ENCODE measurements at regions not wholly inside any gene's neighbourhood (a gene's known extent, or its start where the extent isn't known, plus 50 kb on each side); places are given as distances from the start of the nearest gene placed in this dataset.

- peaks cover 2% of the 10 kb centered on the region for H3K27me3 Mint-ChIP-seq
- no peak overlapping the region for H3K27ac Mint-ChIP-seq
- peaks cover 0 to 3% (median 0%) of the 10 kb centered on the region in 3 donors for H3K9me3 Mint-ChIP-seq
- peaks cover 0 to 3% (median 2%) of the 10 kb centered on the region in 3 donors for H3K4me1 Mint-ChIP-seq
- H3K36me3 Mint-ChIP-seq: peaks cover 3% of the 10 kb centered on the region
- no peak overlapping the region for H3K4me3 Mint-ChIP-seq
Measured at GRCh38 chr4:123480706-123481418, 84.3 kb downstream of the SPRY1 start.

DNA sequence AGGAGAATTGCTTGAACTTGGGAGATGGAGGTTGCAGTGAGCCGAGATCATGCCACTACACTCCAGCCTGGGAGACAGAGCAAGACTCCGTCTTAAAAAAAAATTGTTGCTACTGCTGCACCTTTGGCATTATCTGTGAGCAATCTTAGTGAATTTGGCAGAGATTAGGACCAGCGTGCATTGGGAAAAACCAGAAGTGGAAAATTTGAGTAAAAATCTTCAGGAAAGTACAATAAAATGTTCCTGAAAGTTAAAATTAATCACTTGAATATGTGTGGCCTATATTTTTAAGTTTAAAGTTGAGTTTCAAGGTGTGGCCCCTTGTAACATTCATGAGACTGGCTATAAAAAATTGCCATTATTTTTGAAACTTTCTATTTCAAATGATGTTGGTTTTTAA lies 85.1 kb downstream of the SPRY1 start:
- Mint-ChIP-seq H3K4me3 (no peak overlapping the region), H3K9me3 (no peaks in the 10 kb centered on the region), H3K4me1 (peaks cover 0 to 3% (median 2%) of the 10 kb centered on the region in 3 donors), H3K27me3 (peaks cover 2% of the 10 kb centered on the region), H3K27ac (no peak overlapping the region), H3K36me3 (peaks cover 2% of the 10 kb centered on the region)

GRCh38 chr4:123484291-123484926 lies 87.8 kb downstream of the SPRY1 start:
- no peaks in the 10 kb centered on the region for H3K27me3 Mint-ChIP-seq
- no peak overlapping the region for H3K4me3 Mint-ChIP-seq
- peaks cover 0 to 2% (median 0%) of the 10 kb centered on the region in 3 donors for H3K4me1 Mint-ChIP-seq
- H3K9me3 Mint-ChIP-seq: no peaks in the 10 kb centered on the region
- no peak overlapping the region for H3K27ac Mint-ChIP-seq
- H3K36me3 Mint-ChIP-seq: no peaks in the 10 kb centered on the region

- no peaks in the 10 kb centered on the region for H3K36me3 Mint-ChIP-seq
- peaks cover 0 to 2% (median 0%) of the 10 kb centered on the region in 3 donors for H3K4me1 Mint-ChIP-seq
- H3K27me3 Mint-ChIP-seq: no peaks in the 10 kb centered on the region
- H3K9me3 Mint-ChIP-seq: no peaks in the 10 kb centered on the region
- H3K4me3 Mint-ChIP-seq: no peak overlapping the region
- no peak overlapping the region for H3K27ac Mint-ChIP-seq
Measured at GRCh38 chr4:123485601-123486000, 89.0 kb downstream of the SPRY1 start.

GRCh38 chr4:123488916-123489315 lies 92.3 kb downstream of the SPRY1 start:
- no peaks in the 10 kb centered on the region for H3K9me3 Mint-ChIP-seq
- H3K36me3 Mint-ChIP-seq: peaks cover 1% of the 10 kb centered on the region
- no peaks in the 10 kb centered on the region for H3K4me1 Mint-ChIP-seq
- no peak overlapping the region for H3K27ac Mint-ChIP-seq
- no peak overlapping the region for H3K4me3 Mint-ChIP-seq
- peaks cover 2% of the 10 kb centered on the region for H3K27me3 Mint-ChIP-seq

DNA sequence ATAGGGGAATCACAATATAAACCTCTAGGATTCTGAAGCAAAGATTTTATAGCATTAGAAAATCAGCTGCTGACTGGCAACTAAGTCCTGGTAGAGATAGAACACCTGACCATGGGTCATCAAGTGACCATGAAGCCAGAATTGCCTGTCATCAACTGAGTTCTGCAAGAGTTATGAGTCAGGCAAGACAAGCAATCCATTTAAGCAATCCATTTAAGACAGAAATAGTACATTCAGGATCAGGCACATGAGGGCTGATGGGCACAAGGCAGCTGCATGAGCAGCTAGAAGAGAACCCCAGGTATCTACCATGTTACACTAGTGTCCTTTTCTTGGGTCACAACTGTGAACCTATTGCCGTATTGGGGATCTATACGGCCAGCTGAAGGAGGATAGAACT lies 98.9 kb downstream of the SPRY1 start:
- H3K27ac Mint-ChIP-seq: no peak overlapping the region
- H3K27me3 Mint-ChIP-seq: peaks cover 5% of the 10 kb centered on the region
- peaks cover 0 to 4% (median 2%) of the 10 kb centered on the region in 3 donors for H3K9me3 Mint-ChIP-seq
- H3K4me1 Mint-ChIP-seq: no peaks in the 10 kb centered on the region
- H3K4me3 Mint-ChIP-seq: no peak overlapping the region
- peaks cover 6% of the 10 kb centered on the region for H3K36me3 Mint-ChIP-seq

GRCh38 chr4:123496421-123496820 lies 99.8 kb downstream of the SPRY1 start:
- no peaks in the 10 kb centered on the region for H3K4me1 Mint-ChIP-seq
- peaks cover 1 to 4% (median 2%) of the 10 kb centered on the region in 3 donors for H3K9me3 Mint-ChIP-seq
- no peak overlapping the region for H3K27ac Mint-ChIP-seq
- H3K36me3 Mint-ChIP-seq: peaks cover 4% of the 10 kb centered on the region
- H3K4me3 Mint-ChIP-seq: no peak overlapping the region
- H3K27me3 Mint-ChIP-seq: peaks cover 5% of the 10 kb centered on the region

- H3K9me3 Mint-ChIP-seq: peaks cover 1 to 4% (median 2%) of the 10 kb centered on the region in 3 donors
- H3K4me3 Mint-ChIP-seq: no peak overlapping the region
- peaks cover 7% of the 10 kb centered on the region for H3K27me3 Mint-ChIP-seq
- no peaks in the 10 kb centered on the region for H3K4me1 Mint-ChIP-seq
- peaks cover 4% of the 10 kb centered on the region for H3K36me3 Mint-ChIP-seq
- no peak overlapping the region for H3K27ac Mint-ChIP-seq
Measured at GRCh38 chr4:123497340-123497739, 100.7 kb downstream of the SPRY1 start.

DNA sequence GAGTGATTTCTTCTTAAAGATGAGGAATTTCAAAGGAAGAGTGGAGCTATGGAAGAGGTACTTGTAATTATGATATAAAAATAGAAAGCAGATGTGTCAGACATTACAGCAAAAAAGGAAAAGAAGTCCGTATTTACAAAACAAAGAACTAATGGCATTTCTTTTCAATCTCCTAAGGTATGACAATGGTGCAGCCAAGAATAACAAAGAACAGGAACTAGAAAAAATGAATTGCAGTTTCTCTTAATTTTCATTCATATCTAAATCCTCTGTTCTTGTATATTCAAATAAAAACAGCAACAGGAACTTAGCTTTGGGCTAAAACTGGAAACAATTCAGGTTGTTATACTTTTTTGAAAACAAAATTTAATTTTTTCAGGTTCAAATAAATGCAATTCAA lies 105.1 kb downstream of the SPRY1 start:
- peaks cover 30% of the 10 kb centered on the region for H3K27me3 Mint-ChIP-seq
- no peak overlapping the region for H3K4me3 Mint-ChIP-seq
- peaks cover 1 to 4% (median 2%) of the 10 kb centered on the region in 3 donors for H3K9me3 Mint-ChIP-seq
- peaks cover 0 to 12% (median 4%) of the 10 kb centered on the region in 3 donors for H3K4me1 Mint-ChIP-seq
- peaks cover 2% of the 10 kb centered on the region for H3K36me3 Mint-ChIP-seq
- H3K27ac Mint-ChIP-seq: no peak overlapping the region

- Mint-ChIP-seq H3K9me3 (peaks cover 0 to 4% (median 1%) of the 10 kb centered on the region in 3 donors), H3K4me1 (peaks cover 0 to 12% (median 6%) of the 10 kb centered on the region in 3 donors), H3K27me3 (peaks cover 34% of the 10 kb centered on the region), H3K27ac (peak overlapping the region in 1 of 3 donors; percentile 68), H3K36me3 (peaks cover 2% of the 10 kb centered on the region), H3K4me3 (no peak overlapping the region)
Measured at GRCh38 chr4:123503698-123504363, 107.2 kb downstream of the SPRY1 start.

DNA sequence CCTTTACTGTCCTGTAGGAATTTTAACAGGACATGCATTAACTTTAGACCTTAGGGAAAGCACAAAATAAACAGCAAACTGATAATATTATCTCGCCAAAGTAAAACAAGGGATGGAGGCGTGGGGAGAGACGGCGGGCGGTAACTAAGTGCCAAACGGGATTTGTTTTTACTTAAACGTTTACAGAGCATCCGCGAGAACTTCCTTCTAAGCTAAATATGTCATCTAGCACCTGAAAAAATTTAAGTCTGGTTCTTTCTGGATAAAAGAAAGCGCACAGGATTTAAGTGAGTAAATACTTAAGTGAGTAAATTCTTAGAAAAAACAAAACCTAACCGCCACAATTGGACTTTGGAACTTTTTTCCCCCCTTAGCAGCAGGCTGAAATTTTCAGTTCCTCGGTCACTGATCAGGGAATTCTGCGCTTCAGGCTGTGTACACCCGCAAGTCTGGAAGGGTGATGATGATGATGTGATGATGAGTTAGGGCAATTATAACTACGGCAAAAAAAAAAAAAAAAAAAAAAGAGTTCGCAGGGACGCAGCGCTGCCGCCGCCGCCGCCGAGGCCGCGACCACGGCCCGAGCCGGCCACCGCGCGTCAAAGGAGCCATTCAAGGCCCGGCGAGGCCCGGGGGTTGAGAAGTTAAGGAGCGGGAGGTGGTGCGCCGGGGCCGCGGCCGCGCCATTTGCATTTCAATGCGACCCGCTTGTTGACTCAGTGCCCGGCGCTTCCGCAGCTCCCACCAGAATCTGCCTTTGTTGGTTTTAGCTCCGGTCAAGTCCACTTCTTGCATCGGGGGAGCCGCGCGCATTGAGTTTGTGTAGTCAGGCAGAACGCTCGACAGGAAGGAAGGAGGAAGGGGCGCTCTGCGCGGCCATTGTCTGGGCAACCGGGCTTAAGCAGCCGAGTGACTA lies 108.8 kb downstream of the SPRY1 start:
- Mint-ChIP-seq H3K4me3 (peak overlapping the region; percentile 48 to 91 (median 82)), H3K27me3 (peaks cover 34% of the 10 kb centered on the region), H3K36me3 (no peaks in the 10 kb centered on the region), H3K9me3 (peaks cover 0 to 1% (median 0%) of the 10 kb centered on the region in 3 donors), H3K4me1 (peaks cover 0 to 12% (median 6%) of the 10 kb centered on the region in 3 donors), H3K27ac (no peak overlapping the region)

DNA sequence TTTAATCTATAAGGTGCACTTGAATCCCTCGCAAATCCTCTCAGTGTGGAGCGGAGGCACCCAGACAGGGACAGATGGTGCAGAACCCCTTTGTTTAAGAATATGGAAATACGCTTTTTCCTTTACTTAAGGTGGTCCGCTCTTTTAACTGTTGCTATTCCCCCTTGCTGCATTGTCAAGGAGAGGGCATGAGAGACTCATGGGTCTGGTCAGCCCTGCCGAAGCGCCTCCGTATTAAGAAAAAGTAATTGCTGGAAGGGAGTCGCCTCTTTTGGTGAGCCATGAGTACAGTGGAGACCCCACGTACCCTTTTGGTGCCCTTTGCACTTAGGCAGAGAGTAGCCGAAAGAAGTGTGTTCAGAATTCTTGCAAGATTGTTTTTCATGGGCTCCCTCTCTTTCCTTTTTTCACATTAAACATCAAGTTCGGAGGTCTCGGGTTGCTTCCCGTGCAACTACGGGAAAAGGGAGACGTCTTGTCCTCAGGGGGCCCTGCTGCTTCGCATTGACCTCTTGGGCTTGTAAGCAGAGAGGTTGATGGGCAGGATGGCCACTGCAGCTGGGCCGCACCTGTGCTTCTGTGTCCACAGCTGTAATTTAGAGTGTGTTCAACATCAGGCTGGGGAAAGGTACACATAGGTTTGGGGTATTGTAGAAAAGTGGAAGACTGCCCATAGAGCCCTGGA lies 109.6 kb downstream of the SPRY1 start:
- Mint-ChIP-seq H3K27ac (no peak overlapping the region), H3K9me3 (no peaks in the 10 kb centered on the region), H3K27me3 (peaks cover 36% of the 10 kb centered on the region), H3K4me1 (peaks cover 0 to 12% (median 6%) of the 10 kb centered on the region in 3 donors), H3K36me3 (no peaks in the 10 kb centered on the region), H3K4me3 (peak overlapping the region; percentile 48 to 87 (median 80))

DNA sequence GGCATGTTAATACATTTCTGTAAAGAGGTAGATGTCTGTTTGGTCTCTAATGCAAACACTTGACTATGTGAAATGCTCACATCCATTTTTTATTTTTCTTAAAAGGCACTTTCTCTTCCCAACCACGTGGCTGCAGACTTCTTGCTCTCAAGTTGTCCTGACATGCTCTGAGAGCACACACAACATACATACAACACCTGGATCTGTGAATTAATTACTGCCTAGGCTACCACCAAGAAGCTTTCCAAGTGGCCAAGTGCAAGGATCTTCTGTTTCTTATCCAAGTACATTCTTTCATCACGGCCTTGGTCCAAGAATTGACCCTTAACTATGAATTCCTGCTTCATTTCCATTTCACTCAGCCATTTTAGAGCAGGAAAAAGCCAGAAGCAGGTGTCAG lies 110.8 kb downstream of the SPRY1 start:
- Mint-ChIP-seq H3K27me3 (peaks cover 34% of the 10 kb centered on the region), H3K9me3 (no peaks in the 10 kb centered on the region), H3K27ac (no peak overlapping the region), H3K4me1 (peaks cover 0 to 12% (median 6%) of the 10 kb centered on the region in 3 donors), H3K4me3 (no peak overlapping the region), H3K36me3 (no peaks in the 10 kb centered on the region)

GRCh38 chr4:123510221-123510620 lies 113.6 kb downstream of the SPRY1 start:
- Mint-ChIP-seq H3K4me1 (peaks cover 0 to 8% (median 4%) of the 10 kb centered on the region in 3 donors), H3K27ac (no peak overlapping the region), H3K27me3 (peaks cover 27% of the 10 kb centered on the region)

More at GRCh38 chr4:123510221-123510620, 113.6 kb downstream of the SPRY1 start:
- H3K9me3 Mint-ChIP-seq: no peaks in the 10 kb centered on the region
- no peaks in the 10 kb centered on the region for H3K36me3 Mint-ChIP-seq
- no peak overlapping the region for H3K4me3 Mint-ChIP-seq

All from IgD-negative memory B cell (primary cell).